ENCODE measurements at regions not wholly inside any gene's neighbourhood (a gene's known extent, or its start where the extent isn't known, plus 50 kb on each side); places are given as distances from the start of the nearest gene placed in this dataset.

GRCh38 chr2:41910126-41910525, 137.7 kb upstream of the PKDCC start:
- no peak for TF ChIP-seq EZH2 (optimal IDR thresholded peaks at IDR 0.05; ENCODE audit: low read depth, low read length)
- TF ChIP-seq EZH2phosphoT487 (IDR thresholded peaks at IDR 0.05; ENCODE audit: low read length) = no peak
- TF ChIP-seq CTCF (IDR thresholded peaks at IDR 0.05; ENCODE audit: low read length) = no peak
- H3K36me3 ChIP-seq (replicated peaks; ENCODE audit: insufficient read depth, low read length) = no peaks in the 10 kb centered on the region
- H3K4me1 ChIP-seq (ENCODE audit: low read length) = no peaks in the 10 kb centered on the region
- H2AFZ ChIP-seq (ENCODE audit: low read length) = no peak overlapping the region
- H3K9me3 ChIP-seq (replicated peaks; ENCODE audit: insufficient read depth, low read length) = no peaks in the 10 kb centered on the region
- no peak overlapping the region for H3K4me3 ChIP-seq (ENCODE audit: low read length)
- H3K4me2 ChIP-seq (ENCODE audit: low read depth, low read length) = no peak overlapping the region
- H4K20me1 ChIP-seq (ENCODE audit: insufficient read depth, low read length) = no peaks in the 10 kb centered on the region
- H3K27me3 ChIP-seq (replicated peaks; ENCODE audit: insufficient read depth, low read length) = no peaks in the 10 kb centered on the region
- no peak overlapping the region for H3K27ac ChIP-seq (ENCODE audit: low read length)
- H3K9me2 ChIP-seq (replicated peaks; ENCODE audit: insufficient read depth, low read length) = no peaks in the 10 kb centered on the region
- no peak for DNase-seq
- H3F3A ChIP-seq (ENCODE audit: insufficient read depth, low read length) = no peaks in the 10 kb centered on the region
- H3K9ac ChIP-seq (ENCODE audit: low read length) = no peak overlapping the region
- no peaks in the 10 kb centered on the region for H3K79me2 ChIP-seq (ENCODE audit: low read length)

- H3K9me2 ChIP-seq (replicated peaks; ENCODE audit: insufficient read depth, low read length) = no peaks in the 10 kb centered on the region
- H3K27ac ChIP-seq (ENCODE audit: low read length) = no peak overlapping the region
- H3K4me2 ChIP-seq (ENCODE audit: low read depth, low read length) = no peak overlapping the region
- H3K9ac ChIP-seq (ENCODE audit: low read length) = no peak overlapping the region
- no peak overlapping the region for H2AFZ ChIP-seq (ENCODE audit: low read length)
- no peaks in the 10 kb centered on the region for H3K27me3 ChIP-seq (replicated peaks; ENCODE audit: insufficient read depth, low read length)
- H3K36me3 ChIP-seq (replicated peaks; ENCODE audit: insufficient read depth, low read length) = no peaks in the 10 kb centered on the region
- H3K4me1 ChIP-seq (ENCODE audit: low read length) = no peaks in the 10 kb centered on the region
- H3K9me3 ChIP-seq (replicated peaks; ENCODE audit: insufficient read depth, low read length) = no peaks in the 10 kb centered on the region
- H3K4me3 ChIP-seq (ENCODE audit: low read length) = no peak overlapping the region
- no peaks in the 10 kb centered on the region for H3F3A ChIP-seq (ENCODE audit: insufficient read depth, low read length)
- no peaks in the 10 kb centered on the region for H3K79me2 ChIP-seq (ENCODE audit: low read length)
- no peak for DNase-seq
- no peaks in the 10 kb centered on the region for H4K20me1 ChIP-seq (ENCODE audit: insufficient read depth, low read length)
- TF ChIP-seq CTCF (IDR thresholded peaks at IDR 0.05; ENCODE audit: low read length) = no peak
- TF ChIP-seq EZH2 (optimal IDR thresholded peaks at IDR 0.05; ENCODE audit: low read depth, low read length) = no peak
- no peak for TF ChIP-seq EZH2phosphoT487 (IDR thresholded peaks at IDR 0.05; ENCODE audit: low read length)
Observed at GRCh38 chr2:41911033-41911432, 136.8 kb upstream of the PKDCC start.

GRCh38 chr2:41912337-41912736, 135.5 kb upstream of the PKDCC start:
- Histone ChIP-seq H3K4me2 (ENCODE audit: low read depth, low read length) (no peak overlapping the region), H4K20me1 (ENCODE audit: insufficient read depth, low read length) (no peaks in the 10 kb centered on the region), H3K4me1 (ENCODE audit: low read length) (no peaks in the 10 kb centered on the region), H3K9me2 (replicated peaks; ENCODE audit: insufficient read depth, low read length) (no peaks in the 10 kb centered on the region), H3K79me2 (ENCODE audit: low read length) (no peaks in the 10 kb centered on the region), H3K9ac (ENCODE audit: low read length) (no peak overlapping the region), H3K4me3 (ENCODE audit: low read length) (no peak overlapping the region), H3F3A (ENCODE audit: insufficient read depth, low read length) (no peaks in the 10 kb centered on the region), H3K27ac (ENCODE audit: low read length) (no peak overlapping the region), H3K9me3 (replicated peaks; ENCODE audit: insufficient read depth, low read length) (no peaks in the 10 kb centered on the region), H2AFZ (ENCODE audit: low read length) (no peak overlapping the region), H3K36me3 (replicated peaks; ENCODE audit: insufficient read depth, low read length) (no peaks in the 10 kb centered on the region), H3K27me3 (replicated peaks; ENCODE audit: insufficient read depth, low read length) (no peaks in the 10 kb centered on the region)
- TF ChIP-seq EZH2 (optimal IDR thresholded peaks at IDR 0.05; ENCODE audit: low read depth, low read length) (no peak), EZH2phosphoT487 (IDR thresholded peaks at IDR 0.05; ENCODE audit: low read length) (no peak)
- DNase-seq = no peak

- Histone ChIP-seq H2AFZ (ENCODE audit: low read length) (no peak overlapping the region), H3K27me3 (replicated peaks; ENCODE audit: insufficient read depth, low read length) (no peaks in the 10 kb centered on the region), H3K79me2 (ENCODE audit: low read length) (no peaks in the 10 kb centered on the region), H3K9ac (ENCODE audit: low read length) (no peak overlapping the region), H3K4me1 (ENCODE audit: low read length) (no peaks in the 10 kb centered on the region), H3K4me2 (ENCODE audit: low read depth, low read length) (no peak overlapping the region), H3K36me3 (replicated peaks; ENCODE audit: insufficient read depth, low read length) (no peaks in the 10 kb centered on the region), H3F3A (ENCODE audit: insufficient read depth, low read length) (no peaks in the 10 kb centered on the region), H3K4me3 (ENCODE audit: low read length) (no peak overlapping the region), H3K9me3 (replicated peaks; ENCODE audit: insufficient read depth, low read length) (no peaks in the 10 kb centered on the region), H3K27ac (ENCODE audit: low read length) (no peak overlapping the region), H3K9me2 (replicated peaks; ENCODE audit: insufficient read depth, low read length) (no peaks in the 10 kb centered on the region), H4K20me1 (ENCODE audit: insufficient read depth, low read length) (no peaks in the 10 kb centered on the region)
- DNase-seq = no peak
- TF ChIP-seq EZH2 (optimal IDR thresholded peaks at IDR 0.05; ENCODE audit: low read depth, low read length) = no peak
- TF ChIP-seq EZH2phosphoT487 (IDR thresholded peaks at IDR 0.05; ENCODE audit: low read length) = no peak
- no peak for TF ChIP-seq CTCF (IDR thresholded peaks at IDR 0.05; ENCODE audit: low read length)
Observed at GRCh38 chr2:41912776-41913175, 135.0 kb upstream of the PKDCC start.

Data from MM.1S (cell line).